Brain microvascular endothelial cell (primary cell): ENCODE measurements at regions not wholly inside any gene's neighbourhood (a gene's known extent, or its start where the extent isn't known, plus 50 kb on each side); places are given as distances from the start of the nearest gene placed in this dataset.

Source experiments
- DNase-seq: peaks from one replicate; pipeline ENCODE4 v3.0.0-alpha.2; 2020
- H3K27ac ChIP-seq: fragments of 250-450 bp; sonication (Bioruptor Pico); 2 replicates; pipeline ENCODE4 v1.5.1; 2020; ENCODE audit warnings: mild to moderate bottlenecking, moderate library complexity
- H3K27me3 ChIP-seq: fragments of 250-450 bp; sonication (Bioruptor Pico); replicated peaks from 2 replicates; pipeline ENCODE4 v1.5.1; 2020; ENCODE audit warnings: mild to moderate bottlenecking
- H3K36me3 ChIP-seq: fragments of 250-450 bp; sonication (Bioruptor Pico); replicated peaks from 2 replicates; pipeline ENCODE4 v1.5.1; 2020; ENCODE audit warnings: mild to moderate bottlenecking
- H3K4me3 ChIP-seq: 2 replicates; pipeline ENCODE4 v1.5.1; 2011; ENCODE audit warnings: low read depth, mild to moderate bottlenecking, control low read depth, low read length, moderate library complexity
- in situ Hi-C: cut with HindIII; loops from 2 replicates; pipeline ENCODE4 v1.10.0; 2017; ENCODE audit warnings: low sequenced_read_pairs, low pct_ligation_motif_present
- TF ChIP-seq, protein P1 (sequence below): IDR thresholded peaks from 2 replicates; pipeline ENCODE4 v1.5.1; 2011; ENCODE audit warnings: low read depth, mild to moderate bottlenecking, moderate library complexity, low read length, control low read depth, inconsistent platforms; ENCODE audit errors: missing control alignments

- DNase-seq, result no peak
- no peaks in the 10 kb centered on the region for H3K36me3 ChIP-seq
- no peaks in the 10 kb centered on the region for H3K27me3 ChIP-seq
- TF ChIP-seq, protein P1, sequence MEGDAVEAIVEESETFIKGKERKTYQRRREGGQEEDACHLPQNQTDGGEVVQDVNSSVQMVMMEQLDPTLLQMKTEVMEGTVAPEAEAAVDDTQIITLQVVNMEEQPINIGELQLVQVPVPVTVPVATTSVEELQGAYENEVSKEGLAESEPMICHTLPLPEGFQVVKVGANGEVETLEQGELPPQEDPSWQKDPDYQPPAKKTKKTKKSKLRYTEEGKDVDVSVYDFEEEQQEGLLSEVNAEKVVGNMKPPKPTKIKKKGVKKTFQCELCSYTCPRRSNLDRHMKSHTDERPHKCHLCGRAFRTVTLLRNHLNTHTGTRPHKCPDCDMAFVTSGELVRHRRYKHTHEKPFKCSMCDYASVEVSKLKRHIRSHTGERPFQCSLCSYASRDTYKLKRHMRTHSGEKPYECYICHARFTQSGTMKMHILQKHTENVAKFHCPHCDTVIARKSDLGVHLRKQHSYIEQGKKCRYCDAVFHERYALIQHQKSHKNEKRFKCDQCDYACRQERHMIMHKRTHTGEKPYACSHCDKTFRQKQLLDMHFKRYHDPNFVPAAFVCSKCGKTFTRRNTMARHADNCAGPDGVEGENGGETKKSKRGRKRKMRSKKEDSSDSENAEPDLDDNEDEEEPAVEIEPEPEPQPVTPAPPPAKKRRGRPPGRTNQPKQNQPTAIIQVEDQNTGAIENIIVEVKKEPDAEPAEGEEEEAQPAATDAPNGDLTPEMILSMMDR, result no peak
- no peak overlapping the region for H3K27ac ChIP-seq
- in situ Hi-C loops, result no loop called here
- H3K4me3 ChIP-seq, result no peak overlapping the region
Measured at GRCh38 chr2:191476901-191477300, 201.0 kb upstream of the NABP1 start.

GRCh38 chr2:191478799-191479679 is 198.9 kb upstream of the NABP1 start:
- no peak overlapping the region for H3K4me3 ChIP-seq
- in situ Hi-C loops, result no loop called here

GRCh38 chr2:191479680-191480023 is 198.3 kb upstream of the NABP1 start:
- no peak for DNase-seq
- H3K36me3 ChIP-seq, result no peaks in the 10 kb centered on the region
- H3K27ac ChIP-seq, result no peak overlapping the region
- no peak overlapping the region for H3K4me3 ChIP-seq
- in situ Hi-C loops, result no loop called here
- TF ChIP-seq, protein P1, result no peak
- H3K27me3 ChIP-seq, result no peaks in the 10 kb centered on the region

More at GRCh38 chr2:191478799-191479679, 198.9 kb upstream of the NABP1 start:
- peak; percentile 25 for DNase-seq
- Histone ChIP-seq H3K27ac (no peak overlapping the region), H3K36me3 (no peaks in the 10 kb centered on the region), H3K27me3 (no peaks in the 10 kb centered on the region)
- TF ChIP-seq, protein P1, result no peak

GRCh38 chr2:191481305-191482070 is 196.4 kb upstream of the NABP1 start:
- no peak overlapping the region for H3K4me3 ChIP-seq
- H3K27ac ChIP-seq, result no peak overlapping the region
- TF ChIP-seq, protein P1, result no peak
- no peaks in the 10 kb centered on the region for H3K36me3 ChIP-seq
- DNase-seq, result no peak
- in situ Hi-C loops, result no loop called here
- H3K27me3 ChIP-seq, result no peaks in the 10 kb centered on the region

DNA sequence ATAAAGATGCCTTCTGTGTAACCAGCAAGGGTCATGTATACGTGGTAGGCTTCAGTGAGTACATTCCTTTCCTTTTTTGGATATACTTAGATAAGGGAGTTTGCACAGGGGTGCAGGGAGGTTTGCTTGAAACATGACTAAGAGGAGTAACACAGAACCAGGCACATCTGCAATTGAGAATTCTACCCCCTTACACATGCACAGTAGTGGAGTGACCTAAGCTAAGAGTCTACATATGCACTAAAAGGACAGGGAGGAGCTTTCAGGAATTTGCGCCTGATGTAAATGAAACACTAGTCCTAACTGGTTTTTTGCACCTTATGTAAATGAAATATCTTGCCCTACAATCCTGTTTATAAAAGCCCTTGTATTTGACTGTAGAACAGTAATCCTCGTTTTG is 194.8 kb upstream of the NABP1 start:
- TF ChIP-seq, protein P1, result no peak
- Histone ChIP-seq H3K4me3 (no peak overlapping the region), H3K36me3 (no peaks in the 10 kb centered on the region), H3K27me3 (no peaks in the 10 kb centered on the region), H3K27ac (no peak overlapping the region)
- in situ Hi-C loops, result no loop called here
- DNase-seq, result no peak
